Right lobe of liver (tissue), 4 donors: ENCODE measurements at regions not wholly inside any gene's neighbourhood (a gene's known extent, or its start where the extent isn't known, plus 50 kb on each side); places are given as distances from the start of the nearest gene placed in this dataset.

Experiments
- CTCF ChIP-seq, 4 donors: fragments of 200-600 bp in 3 of 4; fragments of 450-650 bp in 1 of 4; IDR thresholded peaks; one replicate each; pipeline versions ENCODE4 v1.5.1 to v1.8.0; 2016 to 2022; ENCODE audit warnings: antibody characterized with exemption in 4 of 4, mild to moderate bottlenecking in 2 of 4
- POLR2A ChIP-seq: fragments of 450-650 bp; IDR thresholded peaks from one replicate; pipeline ENCODE4 v1.6.1; 2017; ENCODE audit warnings: antibody characterized with exemption, mild to moderate bottlenecking
- donor health status: DM: no; HTN: no; CAD: no.
- donor health status: DM: no; HTN: no; CAD: no.
- donor health status: DM: no; HTN: yes; CAD: no.

GRCh38 chr9:11011696-11012095, 398.9 kb upstream of the PTPRD start:
- TF ChIP-seq POLR2A (no peak), CTCF (IDR thresholded peaks at IDR 0.05) (no peak)
